ENCODE measurements at regions not wholly inside any gene's neighbourhood (a gene's known extent, or its start where the extent isn't known, plus 50 kb on each side); places are given as distances from the start of the nearest gene placed in this dataset.
A peak's percentile ranks its signal among the peaks of the same experiment; 100 is the strongest.

DNA sequence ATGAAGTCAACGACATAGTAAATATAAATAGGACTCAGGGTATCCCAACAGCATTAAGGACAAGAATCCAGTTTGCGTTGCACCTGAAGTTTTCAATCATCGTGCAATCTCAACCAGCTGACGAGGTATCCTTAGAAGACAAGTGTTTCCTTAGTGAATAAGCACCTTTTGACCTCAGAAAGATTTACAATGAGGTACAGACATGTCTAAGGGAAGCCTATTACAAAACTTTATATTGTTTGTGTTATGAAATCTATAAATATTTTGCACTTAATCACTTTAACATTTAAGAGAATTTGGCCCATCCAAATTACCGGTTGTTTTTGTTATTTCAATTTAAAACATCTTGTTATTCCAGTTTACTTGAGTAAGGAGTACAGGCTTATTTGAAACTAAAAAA lies 64.9 kb upstream of the PRICKLE2 start:
- Mint-ChIP-seq H3K27me3 (ENCODE audit: insufficient read depth, low read depth) (peaks cover 2% of the 10 kb centered on the region), H3K4me1 (no peaks in the 10 kb centered on the region), H3K36me3 (no peaks in the 10 kb centered on the region), H3K9me3 (no peaks in the 10 kb centered on the region), H3K27ac (no peak overlapping the region), H3K4me3 (no peak overlapping the region)
- Histone ChIP-seq H3K36me3 (no peaks in the 10 kb centered on the region), H3K4me3 (no peak overlapping the region), H4K20me1 (ENCODE audit: low read depth) (no peaks in the 10 kb centered on the region), H3K9ac (no peak overlapping the region), H3K27me3 (no peaks in the 10 kb centered on the region), H3K27ac (no peak overlapping the region), H3K9me3 (ENCODE audit: low read depth) (no peaks in the 10 kb centered on the region), H3K4me1 (no peaks in the 10 kb centered on the region), H2AFZ (replicated peaks) (no peak overlapping the region), H3K4me2 (no peak overlapping the region), H3K79me2 (ENCODE audit: low read depth) (no peaks in the 10 kb centered on the region), H3F3A (ENCODE audit: low read depth) (no peaks in the 10 kb centered on the region)
- TF ChIP-seq CTCF (IDR thresholded peaks at IDR 0.05) (no peak), EZH2phosphoT487 (IDR thresholded peaks at IDR 0.05) (no peak), EZH2 (IDR thresholded peaks at IDR 0.05) (no peak)
- DNase-seq (ENCODE audit: low spot score) = no peak

- Mint-ChIP-seq H3K27me3 (ENCODE audit: insufficient read depth, low read depth) (peaks cover 2% of the 10 kb centered on the region), H3K4me3 (no peak overlapping the region)
- no peaks in the 10 kb centered on the region for H3K4me1 ChIP-seq
Measured at GRCh38 chr3:64289622-64290021, 64.4 kb upstream of the PRICKLE2 start.

GRCh38 chr3:64278625-64279024 lies 53.4 kb upstream of the PRICKLE2 start:
- no peaks in the 10 kb centered on the region for H3K9me3 Mint-ChIP-seq

More at GRCh38 chr3:64289622-64290021, 64.4 kb upstream of the PRICKLE2 start:
- H3K9ac ChIP-seq = no peak overlapping the region
- no peak overlapping the region for H3K27ac ChIP-seq
- H3K4me3 ChIP-seq = no peak overlapping the region
- no peaks in the 10 kb centered on the region for H3K9me3 ChIP-seq (ENCODE audit: low read depth)
- Mint-ChIP-seq H3K9me3 (no peaks in the 10 kb centered on the region), H3K36me3 (no peaks in the 10 kb centered on the region), H3K27ac (no peak overlapping the region), H3K4me1 (no peaks in the 10 kb centered on the region)
- no peaks in the 10 kb centered on the region for H4K20me1 ChIP-seq (ENCODE audit: low read depth)
- no peaks in the 10 kb centered on the region for H3K36me3 ChIP-seq
- H3K79me2 ChIP-seq (ENCODE audit: low read depth) = no peaks in the 10 kb centered on the region
- H3K4me2 ChIP-seq = no peak overlapping the region
- DNase-seq (ENCODE audit: low spot score) = no peak
- H2AFZ ChIP-seq (replicated peaks) = no peak overlapping the region
- H3F3A ChIP-seq (ENCODE audit: low read depth) = no peaks in the 10 kb centered on the region
- TF ChIP-seq EZH2 (IDR thresholded peaks at IDR 0.05) (no peak), EZH2phosphoT487 (IDR thresholded peaks at IDR 0.05) (no peak), CTCF (IDR thresholded peaks at IDR 0.05) (no peak)
- no peaks in the 10 kb centered on the region for H3K27me3 ChIP-seq

More at GRCh38 chr3:64278625-64279024, 53.4 kb upstream of the PRICKLE2 start:
- no peak overlapping the region for H3K4me3 Mint-ChIP-seq
- TF ChIP-seq EZH2phosphoT487 (IDR thresholded peaks at IDR 0.05) (no peak), CTCF (IDR thresholded peaks at IDR 0.05) (no peak), EZH2 (IDR thresholded peaks at IDR 0.05) (no peak)
- H3K27ac ChIP-seq = no peak overlapping the region
- DNase-seq (ENCODE audit: low spot score) = peak; percentile 16
- no peaks in the 10 kb centered on the region for H3K36me3 Mint-ChIP-seq
- H3F3A ChIP-seq (ENCODE audit: low read depth) = no peaks in the 10 kb centered on the region
- H2AFZ ChIP-seq (replicated peaks) = no peak overlapping the region
- no peaks in the 10 kb centered on the region for H3K79me2 ChIP-seq (ENCODE audit: low read depth)
- no peak overlapping the region for H3K4me2 ChIP-seq
- H3K9me3 ChIP-seq (ENCODE audit: low read depth) = no peaks in the 10 kb centered on the region
- H3K9ac ChIP-seq = no peak overlapping the region
- peaks cover 2% of the 10 kb centered on the region for H3K27me3 Mint-ChIP-seq (ENCODE audit: insufficient read depth, low read depth)
- no peak overlapping the region for H3K4me3 ChIP-seq
- no peaks in the 10 kb centered on the region for H3K4me1 Mint-ChIP-seq
- H4K20me1 ChIP-seq (ENCODE audit: low read depth) = no peaks in the 10 kb centered on the region
- peaks cover 7% of the 10 kb centered on the region for H3K4me1 ChIP-seq
- H3K27me3 ChIP-seq = no peaks in the 10 kb centered on the region
- no peaks in the 10 kb centered on the region for H3K36me3 ChIP-seq
- no peak overlapping the region for H3K27ac Mint-ChIP-seq
